Natural killer cell treated with Interleukin-12 subunit alpha and Interleukin-12 subunit beta and Interleukin-15 and Interleukin-18, amount 100 ng/mL, for 72 hours (primary cell): ENCODE measurements at regions not wholly inside any gene's neighbourhood (a gene's known extent, or its start where the extent isn't known, plus 50 kb on each side); places are given as distances from the start of the nearest gene placed in this dataset.
"Not testable (repeated sequence)": the region's sequence is repeated elsewhere in the genome, so short reads cannot be mapped to it uniquely, and the experiment has no call there.

Experiments used
- ATAC-seq, 2 donors: fragments of 150-1000 bp; cut with Tn5 transposase in 1 of 2; sonication (Bioruptor Pico), chemical (Tn5 transposase) in 1 of 2; 2 replicates each; pipeline ENCODE4 v1.10.0; 2021
- DNase-seq: peaks from one replicate; pipeline ENCODE4 v3.0.0; 2022; ENCODE audit warnings: low spot score
- H3K27ac Mint-ChIP-seq, 2 donors: 1 replicate in 1 of 2; 2 replicates in 1 of 2; pipeline ENCODE4 v1.8.0; 2022; ENCODE audit warnings: mixed read lengths in 2 of 2, mild to moderate bottlenecking in 1 of 2, moderate library complexity in 1 of 2
- H3K27me3 Mint-ChIP-seq, 2 donors: 1 replicate in 1 of 2; 2 replicates in 1 of 2; pipeline ENCODE4 v1.8.0; 2022; ENCODE audit warnings: mixed read lengths in 2 of 2
- H3K36me3 Mint-ChIP-seq: one replicate; pipeline ENCODE4 v1.8.0; 2022; ENCODE audit warnings: mixed read lengths
- H3K4me1 Mint-ChIP-seq, 2 donors: 1 replicate in 1 of 2; 2 replicates in 1 of 2; pipeline ENCODE4 v1.8.0; 2022; ENCODE audit warnings: low read depth in 2 of 2, mixed read lengths in 2 of 2, mild to moderate bottlenecking in 1 of 2
- H3K4me3 Mint-ChIP-seq: one replicate; pipeline ENCODE4 v1.8.0; 2022; ENCODE audit warnings: mixed read lengths
- H3K9me3 Mint-ChIP-seq: 2 replicates; pipeline ENCODE4 v1.8.0; 2022; ENCODE audit warnings: mixed read lengths

- H3K4me1 Mint-ChIP-seq: no peaks in the 10 kb centered on the region
- H3K9me3 Mint-ChIP-seq: peaks cover 9% of the 10 kb centered on the region
- H3K27me3 Mint-ChIP-seq: no peaks in the 10 kb centered on the region
- no peak for DNase-seq
- no peak for ATAC-seq
- no peaks in the 10 kb centered on the region for H3K36me3 Mint-ChIP-seq
- no peak overlapping the region for H3K4me3 Mint-ChIP-seq
- no peak overlapping the region for H3K27ac Mint-ChIP-seq
Measured at GRCh38 chr13:69243366-69243765, 864.3 kb upstream of the ATXN8OS start.

- H3K27ac Mint-ChIP-seq: no peak overlapping the region
- no peak overlapping the region for H3K4me3 Mint-ChIP-seq
- peaks cover 13% of the 10 kb centered on the region for H3K9me3 Mint-ChIP-seq
- ATAC-seq (no peak), DNase-seq (no peak)
- H3K4me1 Mint-ChIP-seq: no peaks in the 10 kb centered on the region
- no peaks in the 10 kb centered on the region for H3K27me3 Mint-ChIP-seq
- H3K36me3 Mint-ChIP-seq: peaks cover 6% of the 10 kb centered on the region
Measured at GRCh38 chr13:69234171-69234570, 873.5 kb upstream of the ATXN8OS start.

GRCh38 chr13:69226427-69226826, 881.2 kb upstream of the ATXN8OS start:
- ATAC-seq: no peak
- Mint-ChIP-seq H3K27ac (no peak overlapping the region), H3K4me1 (no peaks in the 10 kb centered on the region), H3K36me3 (peaks cover 3% of the 10 kb centered on the region), H3K9me3 (peaks cover 40% of the 10 kb centered on the region), H3K27me3 (no peaks in the 10 kb centered on the region), H3K4me3 (no peak overlapping the region)
- DNase-seq: no peak

- H3K9me3 Mint-ChIP-seq: peaks cover 23% of the 10 kb centered on the region
- not testable (repeated sequence) for H3K27ac Mint-ChIP-seq, ATAC-seq, H3K36me3 Mint-ChIP-seq, H3K4me3 Mint-ChIP-seq, H3K27me3 Mint-ChIP-seq, H3K4me1 Mint-ChIP-seq, DNase-seq
Measured at GRCh38 chr13:69221633-69222498, 885.8 kb upstream of the ATXN8OS start.

GRCh38 chr13:69213396-69213795, 894.2 kb upstream of the ATXN8OS start:
- ATAC-seq (no peak), DNase-seq (no peak)
- Mint-ChIP-seq H3K4me3 (no peak overlapping the region), H3K9me3 (peaks cover 11% of the 10 kb centered on the region), H3K36me3 (no peaks in the 10 kb centered on the region), H3K27ac (no peak overlapping the region), H3K4me1 (no peaks in the 10 kb centered on the region), H3K27me3 (no peaks in the 10 kb centered on the region)

GRCh38 chr13:69204620-69205019, 903.0 kb upstream of the ATXN8OS start:
- H3K27me3 Mint-ChIP-seq: no peaks in the 10 kb centered on the region
- no peaks in the 10 kb centered on the region for H3K4me1 Mint-ChIP-seq
- no peaks in the 10 kb centered on the region for H3K36me3 Mint-ChIP-seq
- DNase-seq (no peak), ATAC-seq (no peak)
- no peak overlapping the region for H3K27ac Mint-ChIP-seq
- peaks cover 13% of the 10 kb centered on the region for H3K9me3 Mint-ChIP-seq
- H3K4me3 Mint-ChIP-seq: no peak overlapping the region

GRCh38 chr13:69202996-69203395, 904.6 kb upstream of the ATXN8OS start:
- DNase-seq (no peak), ATAC-seq (no peak)
- H3K4me1 Mint-ChIP-seq: no peaks in the 10 kb centered on the region
- H3K27ac Mint-ChIP-seq: no peak overlapping the region
- no peaks in the 10 kb centered on the region for H3K27me3 Mint-ChIP-seq
- no peak overlapping the region for H3K4me3 Mint-ChIP-seq
- H3K9me3 Mint-ChIP-seq: peaks cover 13% of the 10 kb centered on the region
- no peaks in the 10 kb centered on the region for H3K36me3 Mint-ChIP-seq

GRCh38 chr13:69199664-69200063, 908.0 kb upstream of the ATXN8OS start:
- Mint-ChIP-seq H3K4me1 (no peaks in the 10 kb centered on the region), H3K27me3 (no peaks in the 10 kb centered on the region), H3K36me3 (no peaks in the 10 kb centered on the region), H3K9me3 (peaks cover 8% of the 10 kb centered on the region), H3K27ac (no peak overlapping the region), H3K4me3 (no peak overlapping the region)
- DNase-seq (no peak), ATAC-seq (no peak)

- H3K4me3 Mint-ChIP-seq: no peak overlapping the region
- no peaks in the 10 kb centered on the region for H3K27me3 Mint-ChIP-seq
- ATAC-seq (no peak), DNase-seq (no peak)
- no peak overlapping the region for H3K27ac Mint-ChIP-seq
- no peaks in the 10 kb centered on the region for H3K4me1 Mint-ChIP-seq
- peaks cover 14% of the 10 kb centered on the region for H3K9me3 Mint-ChIP-seq
- no peaks in the 10 kb centered on the region for H3K36me3 Mint-ChIP-seq
Measured at GRCh38 chr13:69198706-69199105, 908.9 kb upstream of the ATXN8OS start.

GRCh38 chr13:69194130-69194529, 913.5 kb upstream of the ATXN8OS start:
- Mint-ChIP-seq H3K4me3 (no peak overlapping the region), H3K27ac (no peak overlapping the region), H3K36me3 (no peaks in the 10 kb centered on the region), H3K4me1 (no peaks in the 10 kb centered on the region), H3K27me3 (no peaks in the 10 kb centered on the region), H3K9me3 (peaks cover 11% of the 10 kb centered on the region)
- ATAC-seq (no peak), DNase-seq (no peak)

GRCh38 chr13:69180034-69180433, 927.6 kb upstream of the ATXN8OS start:
- Mint-ChIP-seq H3K4me3 (no peak overlapping the region), H3K27me3 (no peaks in the 10 kb centered on the region), H3K27ac (no peak overlapping the region), H3K9me3 (peaks cover 13% of the 10 kb centered on the region), H3K36me3 (peaks cover 13% of the 10 kb centered on the region), H3K4me1 (no peaks in the 10 kb centered on the region)
- no peak for DNase-seq
- ATAC-seq: no peak

GRCh38 chr13:69178000-69178399, 929.6 kb upstream of the ATXN8OS start:
- Mint-ChIP-seq H3K4me1 (no peaks in the 10 kb centered on the region), H3K27me3 (no peaks in the 10 kb centered on the region), H3K4me3 (no peak overlapping the region), H3K9me3 (peaks cover 8% of the 10 kb centered on the region), H3K36me3 (peaks cover 4% of the 10 kb centered on the region), H3K27ac (no peak overlapping the region)
- no peak for DNase-seq
- no peak for ATAC-seq

GRCh38 chr13:69168436-69168835, 939.2 kb upstream of the ATXN8OS start:
- ATAC-seq (no peak), DNase-seq (no peak)
- Mint-ChIP-seq H3K4me3 (no peak overlapping the region), H3K4me1 (no peaks in the 10 kb centered on the region), H3K27ac (no peak overlapping the region), H3K9me3 (peaks cover 3% of the 10 kb centered on the region), H3K36me3 (no peaks in the 10 kb centered on the region), H3K27me3 (no peaks in the 10 kb centered on the region)

GRCh38 chr13:69155136-69155535, 952.5 kb upstream of the ATXN8OS start:
- Mint-ChIP-seq H3K36me3 (no peaks in the 10 kb centered on the region), H3K4me3 (no peak overlapping the region), H3K4me1 (no peaks in the 10 kb centered on the region), H3K9me3 (peaks cover 16% of the 10 kb centered on the region), H3K27me3 (no peaks in the 10 kb centered on the region), H3K27ac (no peak overlapping the region)
- ATAC-seq (no peak), DNase-seq (no peak)

- Mint-ChIP-seq H3K4me1 (no peaks in the 10 kb centered on the region), H3K36me3 (no peaks in the 10 kb centered on the region), H3K27me3 (no peaks in the 10 kb centered on the region), H3K9me3 (peaks cover 10% of the 10 kb centered on the region), H3K27ac (no peak overlapping the region), H3K4me3 (no peak overlapping the region)
- DNase-seq: no peak
- no peak for ATAC-seq
Measured at GRCh38 chr13:69142101-69142500, 965.5 kb upstream of the ATXN8OS start.
